D721Med (cell line): ENCODE measurements at regions not wholly inside any gene's neighbourhood (a gene's known extent, or its start where the extent isn't known, plus 50 kb on each side); places are given as distances from the start of the nearest gene placed in this dataset.
A peak's percentile ranks its signal among the peaks of the same experiment; 100 is the strongest.

ENCODE experiments used
- DNase-seq: peaks from one replicate; pipeline ENCODE4 v3.0.0; 2011; ENCODE audit warnings: low spot score; ENCODE audit not compliant: insufficient read length
- FAIRE-seq: peaks from 2 replicates; lab custom pipeline; 2011; peaks lifted over from hg19 to GRCh38; lab: Jason Lieb, UNC
- CTCF ChIP-seq: IDR thresholded peaks from 2 replicates; pipeline ENCODE4 v1.5.1; 2012; ENCODE audit warnings: mild to moderate bottlenecking, control low read depth; ENCODE audit not compliant: insufficient read depth; ENCODE audit errors: missing control alignments

DNA sequence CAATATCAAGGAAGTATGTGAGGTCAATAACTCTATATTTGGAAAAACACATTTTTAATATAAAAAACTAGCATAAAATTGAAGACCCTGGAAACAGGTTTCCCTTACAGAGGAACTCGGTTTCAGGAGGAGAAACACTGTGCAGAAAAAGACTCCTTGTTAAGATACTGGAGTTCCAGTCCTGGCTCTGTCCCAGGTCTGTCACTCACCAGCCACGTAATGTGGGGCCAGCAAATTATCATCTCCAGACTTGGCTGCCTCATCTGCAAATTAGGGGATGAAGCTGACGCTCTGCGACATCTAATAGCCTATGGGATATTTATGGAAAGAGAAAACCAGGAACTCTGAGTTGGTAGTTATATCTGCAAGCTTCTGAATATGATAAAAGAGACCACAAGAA is 702.7 kb downstream of the EPHA7 start:
- FAIRE-seq (no peak), DNase-seq (no peak)
- no peak for TF ChIP-seq CTCF

GRCh38 chr6:92715991-92716390 is 703.4 kb downstream of the EPHA7 start:
- TF ChIP-seq CTCF = no peak
- DNase-seq (no peak), FAIRE-seq (no peak)

DNA sequence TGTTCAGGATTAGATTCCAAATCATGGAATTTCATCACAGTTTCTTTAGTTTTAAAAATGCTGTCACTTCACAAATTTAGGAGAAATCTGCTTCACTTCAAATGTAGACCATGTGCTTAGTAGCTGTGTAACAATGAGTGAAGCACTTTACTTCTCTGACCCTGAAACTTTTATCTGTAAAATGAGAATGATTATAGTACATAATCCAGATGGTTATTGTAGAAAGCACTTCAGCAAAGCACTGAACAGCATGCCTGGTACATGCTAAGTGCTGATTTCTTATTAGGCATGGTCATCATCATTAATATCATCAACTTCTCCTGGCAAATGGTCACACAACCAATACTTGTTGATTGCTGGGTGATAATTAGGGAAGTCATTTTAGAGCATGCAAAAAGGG is 705.0 kb downstream of the EPHA7 start:
- no peak for DNase-seq
- peak; percentile 21 for FAIRE-seq
- TF ChIP-seq CTCF = no peak

DNA sequence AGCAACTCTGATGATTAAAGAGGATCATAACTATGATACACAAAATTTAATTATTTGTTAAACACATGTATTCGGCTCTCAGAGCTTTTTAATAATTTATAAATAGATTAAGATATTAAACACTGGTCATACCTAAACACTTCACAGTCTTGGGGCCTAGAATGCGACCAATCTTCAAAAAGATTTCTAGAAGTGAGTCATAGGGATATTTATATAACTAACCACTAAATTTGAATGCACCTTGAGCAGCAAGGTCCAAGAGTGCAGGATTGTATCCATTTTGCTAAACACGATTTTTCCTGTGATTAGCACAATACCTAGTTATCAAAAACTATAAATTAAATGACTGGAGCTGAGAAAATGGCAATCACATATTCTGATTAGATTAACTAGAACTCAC is 709.3 kb downstream of the EPHA7 start:
- TF ChIP-seq CTCF = no peak
- FAIRE-seq (no peak), DNase-seq (no peak)

- FAIRE-seq = no peak
These were observed 710.4 kb downstream of the EPHA7 start for GRCh38 chr6:92708945-92709344.

DNA sequence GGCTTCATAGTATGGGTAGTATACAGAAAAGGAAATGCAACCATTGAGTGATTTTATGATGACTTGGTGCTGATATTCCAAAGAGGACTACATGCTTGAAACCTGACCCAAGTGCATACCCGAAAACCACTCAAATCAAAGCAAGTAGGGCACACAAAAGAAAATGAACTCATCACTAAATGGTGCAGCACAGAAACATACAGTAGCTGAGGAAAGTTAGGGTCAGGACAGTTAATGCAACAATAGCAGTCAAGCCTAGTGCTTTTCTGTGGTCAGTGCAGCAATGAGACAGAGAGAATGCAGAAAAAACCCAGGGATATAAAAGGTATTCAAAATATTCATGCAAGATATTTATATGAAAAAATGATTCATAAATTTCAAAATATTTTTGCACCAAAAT is 711.1 kb downstream of the EPHA7 start:
- DNase-seq (no peak), FAIRE-seq (no peak)
- TF ChIP-seq CTCF = no peak

More at GRCh38 chr6:92708945-92709344, 710.4 kb downstream of the EPHA7 start:
- DNase-seq = no peak
- no peak for TF ChIP-seq CTCF

DNA sequence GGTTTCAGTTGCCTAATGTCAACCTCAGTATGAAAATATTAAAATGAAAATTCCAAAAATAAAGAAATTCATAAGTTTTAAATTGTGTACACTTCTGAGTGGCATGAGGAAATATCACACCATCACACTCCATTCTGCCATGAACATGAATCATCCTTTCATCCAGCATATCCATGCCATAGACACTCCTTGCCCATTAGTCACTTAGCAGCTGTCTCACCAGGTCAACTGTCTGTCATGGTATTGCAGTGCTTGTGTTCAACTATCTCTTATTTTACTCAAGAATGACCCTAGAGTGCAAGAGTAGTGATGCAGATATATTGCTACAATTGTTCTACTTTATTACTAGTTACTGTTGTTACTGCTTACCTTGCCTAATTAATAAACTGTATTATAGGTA is 712.4 kb downstream of the EPHA7 start:
- FAIRE-seq = no peak
- no peak for TF ChIP-seq CTCF
- DNase-seq = no peak
